Left colon (tissue), 2 donors: ENCODE measurements at regions not wholly inside any gene's neighbourhood (a gene's known extent, or its start where the extent isn't known, plus 50 kb on each side); places are given as distances from the start of the nearest gene placed in this dataset.

Source experiments
- ATAC-seq: fragments of 200-7000 bp; cut with Tn5 transposase; one replicate; pipeline ENCODE4 v1.9.1; 2020; ENCODE audit warnings: mild to moderate bottlenecking, moderate library complexity
- DNase-seq, 2 donors: peaks; one replicate each; pipeline ENCODE4 v3.0.0-alpha.2; 2020
- intact Hi-C, 2 donors: fragments of 100-400 bp; cut with DNase I in 1 of 2; cut with micrococcal nuclease in 1 of 2; formaldehyde crosslinking; loops; one replicate each; pipeline versions ENCODE4 v1.11.2 to v1.14.0; 2022; cut with DNase I, micrococcal nuclease
- donor health status: DM: no; HTN: no; CAD: no.
- donor health status: DM: yes; HTN: yes; CAD: no.

DNA sequence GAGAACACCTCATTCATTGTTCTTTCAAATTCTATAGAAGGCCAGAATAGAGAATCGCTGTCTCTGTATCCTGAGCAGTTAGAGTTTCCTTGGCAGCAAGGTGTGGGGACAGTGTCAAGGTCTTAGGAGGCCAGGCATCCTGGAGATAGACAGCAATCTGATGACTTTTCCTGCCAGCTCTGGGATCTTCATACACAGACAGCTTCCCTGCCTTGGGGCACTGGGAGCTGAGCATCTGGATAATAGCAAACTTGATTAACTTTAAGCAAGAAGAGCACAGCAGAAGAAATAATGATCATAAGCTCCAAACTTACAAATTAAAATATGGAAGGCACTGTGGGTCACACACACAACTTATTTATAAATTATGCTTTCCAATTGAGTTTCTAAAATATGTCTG lies 86.1 kb upstream of the STK32A start:
- ATAC-seq = no peak
- intact Hi-C loops = no loop called here

DNA sequence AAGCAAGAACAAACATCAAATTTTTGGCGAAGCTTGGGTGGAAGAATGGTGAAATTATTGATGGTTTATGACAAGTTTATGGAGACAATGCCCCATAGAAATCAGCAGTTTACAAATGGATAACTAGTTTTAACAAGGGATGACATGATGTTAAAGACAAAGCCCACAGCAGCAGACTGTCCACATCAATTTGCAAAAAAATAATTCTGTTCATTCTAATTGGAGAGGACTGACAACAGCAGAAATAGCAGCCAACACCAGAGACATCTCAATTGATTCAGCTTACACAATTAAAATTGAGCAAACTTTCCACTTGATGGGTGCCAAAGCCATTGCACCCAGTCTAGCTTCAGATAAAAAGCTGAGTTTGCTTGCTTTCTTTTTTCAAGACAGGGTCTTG lies 82.7 kb upstream of the STK32A start:
- DNase-seq (no peak), ATAC-seq (no peak)
- intact Hi-C loops = no loop called here

More for the DNA sequence above, 86.1 kb upstream of the STK32A start:
- DNase-seq = no peak

DNA sequence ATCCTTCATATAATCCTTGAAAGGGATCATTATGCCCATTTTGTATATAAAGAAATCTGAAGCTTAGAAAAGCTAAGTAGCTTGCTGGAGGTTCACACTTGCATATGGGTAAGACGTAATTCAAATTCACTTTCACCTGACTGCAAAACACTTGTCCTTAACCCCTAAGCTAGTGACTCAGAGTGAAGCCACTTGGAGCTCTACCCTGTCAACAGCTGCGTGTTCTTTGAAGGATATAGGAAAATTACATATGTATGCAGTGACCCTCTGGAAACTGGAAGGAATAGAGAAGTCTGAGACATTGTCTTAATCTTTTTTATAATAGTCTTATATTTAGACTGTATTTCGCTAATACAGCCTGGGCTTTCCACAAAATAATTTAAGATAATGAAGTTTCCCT lies 80.0 kb upstream of the STK32A start:
- ATAC-seq = no peak
- intact Hi-C loops = no loop called here
- no peak for DNase-seq

DNA sequence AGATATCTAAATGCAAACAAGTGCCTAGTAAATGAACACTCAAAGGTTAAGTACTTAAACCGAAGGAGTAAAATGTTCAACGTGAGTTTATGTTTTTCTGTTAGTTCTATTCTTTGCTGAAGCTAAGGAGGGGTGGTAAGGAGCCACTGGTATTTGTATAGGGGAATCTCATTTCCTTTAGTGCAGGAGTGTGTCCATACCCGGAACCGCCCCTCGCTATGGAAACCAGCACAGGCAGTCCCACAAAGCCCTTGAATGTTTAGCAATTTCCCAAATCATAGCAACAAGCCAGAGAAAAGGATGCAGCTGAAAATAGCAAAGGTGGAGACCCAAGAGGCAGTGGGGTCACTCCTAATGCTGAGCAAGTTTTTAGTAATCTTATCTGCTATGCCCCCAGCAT lies 78.8 kb upstream of the STK32A start:
- intact Hi-C loops = no loop called here
- DNase-seq (no peak), ATAC-seq (no peak)

DNA sequence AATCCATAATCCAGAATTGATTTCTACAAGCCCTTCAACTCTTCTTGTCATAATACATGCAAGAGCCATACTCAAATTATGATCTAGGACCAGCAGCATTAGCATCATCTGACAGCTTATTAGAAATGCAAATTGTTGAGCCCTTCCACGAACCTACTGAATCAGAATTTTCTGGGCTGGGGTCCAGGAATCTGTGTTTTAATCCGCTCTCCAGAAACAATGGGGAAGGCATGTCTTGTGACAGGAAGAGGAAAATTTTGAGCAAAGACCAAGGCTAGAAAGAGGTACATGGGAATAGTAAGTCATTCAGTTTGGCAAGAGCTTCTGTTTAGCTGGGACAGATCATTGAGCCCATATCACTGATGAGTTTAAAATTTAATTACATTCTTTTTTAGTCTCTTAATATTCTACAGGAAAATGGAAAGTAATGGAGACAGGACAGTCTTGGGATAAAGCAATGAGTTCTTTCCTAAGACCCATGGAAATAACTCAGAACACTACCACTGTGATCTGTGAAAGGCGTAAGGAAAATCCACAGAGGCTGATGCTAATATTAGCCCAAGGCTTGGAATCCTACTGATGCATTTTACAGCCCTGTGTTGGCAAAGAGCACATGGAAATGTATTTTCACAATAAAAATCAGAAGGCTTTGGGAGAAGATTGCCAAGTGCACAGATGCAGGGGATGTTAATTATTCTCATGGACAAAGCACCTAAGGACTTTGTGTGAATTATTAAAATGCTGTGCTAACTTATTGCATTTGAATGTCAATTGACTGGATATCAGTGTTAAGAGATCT lies 73.7 kb upstream of the STK32A start:
- DNase-seq (no peak), ATAC-seq (no peak)
- intact Hi-C loops = no loop called here

DNA sequence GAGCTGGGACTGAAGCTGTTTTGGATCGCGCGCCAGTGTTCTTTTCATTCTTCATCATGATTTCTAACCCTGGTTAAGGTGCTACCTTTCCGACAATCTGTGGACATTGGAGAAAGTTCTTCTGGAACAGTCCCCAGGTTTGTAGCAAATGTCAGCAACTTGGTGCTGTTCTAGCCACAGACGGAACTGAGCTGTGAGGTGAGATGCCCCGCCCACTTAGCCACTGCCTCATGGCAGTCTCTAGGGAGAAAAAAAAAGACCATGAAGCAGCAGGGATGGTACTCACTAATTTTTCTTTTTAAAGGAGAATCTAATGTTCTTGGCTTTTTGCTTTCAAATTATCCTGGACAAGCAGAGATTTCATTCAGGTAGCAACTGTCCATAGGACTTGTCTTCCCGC lies 72.1 kb upstream of the STK32A start:
- DNase-seq (no peak), ATAC-seq (no peak)
- intact Hi-C loops = no loop called here

DNA sequence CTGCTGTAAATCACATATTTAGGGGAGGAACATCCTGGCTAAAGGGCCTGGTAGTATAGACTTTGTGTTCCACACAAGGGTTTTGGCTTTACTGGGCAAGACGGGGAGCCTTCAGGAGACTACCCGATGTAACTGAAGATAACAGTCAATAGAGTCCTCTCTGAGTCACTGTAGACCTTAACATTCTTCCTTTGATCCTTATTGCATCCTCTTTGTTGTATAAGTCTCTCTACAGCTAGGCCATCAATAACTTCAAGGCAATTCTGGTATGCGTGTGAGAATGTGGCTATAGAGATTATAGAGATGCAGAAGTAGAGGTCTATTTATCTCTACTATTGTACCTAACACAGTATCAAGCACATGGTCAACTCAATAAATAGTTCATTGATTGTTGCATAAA lies 67.3 kb upstream of the STK32A start:
- no peak for DNase-seq
- intact Hi-C loops = no loop called here
- no peak for ATAC-seq

DNA sequence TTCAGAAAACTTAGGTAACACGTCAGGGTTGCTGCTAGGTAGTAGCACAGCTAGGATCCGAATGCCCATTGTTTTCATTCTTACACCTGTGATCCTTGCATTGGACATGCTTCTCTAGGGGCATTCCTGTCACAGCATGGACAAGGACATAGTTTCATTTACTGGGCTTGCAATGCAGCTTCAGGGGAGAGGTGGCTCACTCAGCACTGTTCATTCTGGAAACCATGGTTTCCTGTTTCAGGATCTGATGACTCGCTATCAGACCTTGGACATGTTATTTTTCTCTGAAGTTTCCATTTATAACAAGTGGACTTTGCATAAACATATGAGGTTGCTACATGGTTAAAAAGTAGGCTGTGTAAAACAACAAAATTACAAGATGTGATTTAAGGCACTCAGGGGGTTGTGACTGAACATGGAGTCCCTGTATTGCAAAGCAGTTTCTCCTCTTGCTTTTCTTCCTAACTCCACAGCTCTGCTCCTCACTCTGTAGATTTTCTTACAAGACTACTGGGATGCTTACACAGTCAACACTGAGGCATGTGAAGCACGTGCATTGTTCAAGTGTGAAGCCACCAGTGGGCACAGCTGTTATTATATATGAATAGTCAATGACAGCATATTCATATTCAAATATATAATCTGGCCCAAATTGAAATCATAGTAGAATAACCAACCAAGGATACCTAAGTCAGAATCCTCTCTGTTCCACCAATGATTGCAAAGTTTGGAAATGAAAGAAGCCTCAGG lies 66.1 kb upstream of the STK32A start:
- DNase-seq = no peak
- ATAC-seq = no peak
- intact Hi-C loops = no loop called here

DNA sequence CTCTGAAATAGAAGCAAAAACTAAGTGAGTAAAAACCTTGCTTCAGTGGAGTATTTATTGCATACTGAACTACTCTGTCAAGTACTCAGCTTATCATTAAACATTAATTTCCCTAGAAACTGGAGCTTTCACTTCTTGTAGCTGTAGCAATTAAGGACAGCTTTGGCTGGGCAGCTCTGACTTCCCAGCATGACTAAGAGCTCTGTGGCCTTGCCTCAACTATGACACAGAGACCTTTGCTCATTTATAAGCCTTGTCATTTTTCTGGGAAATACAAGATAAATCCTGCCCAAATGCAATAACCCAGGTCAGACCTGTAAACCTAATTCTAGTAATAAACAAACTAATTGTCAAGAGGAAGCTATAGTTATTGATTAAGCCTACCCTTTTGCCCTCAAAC lies 65.4 kb upstream of the STK32A start:
- ATAC-seq (no peak), DNase-seq (no peak)
- intact Hi-C loops = no loop called here

DNA sequence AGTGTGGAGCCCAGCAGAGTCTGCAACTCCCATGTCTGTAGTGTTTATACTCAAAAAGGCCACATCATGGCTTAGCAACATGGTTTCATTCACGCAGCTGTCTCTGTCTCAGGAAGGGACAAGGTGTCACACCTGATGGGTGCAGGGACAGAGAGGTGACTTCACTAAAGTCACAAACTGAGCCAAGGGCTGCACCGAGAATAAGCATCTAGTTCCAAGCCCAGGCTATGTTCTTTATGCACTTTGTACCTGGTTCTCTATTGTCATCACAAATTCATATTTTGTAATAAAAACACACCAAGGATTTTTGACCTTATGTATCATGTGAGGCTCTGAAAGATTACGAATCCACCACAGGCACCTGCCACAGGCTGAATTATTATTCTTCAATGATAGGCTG lies 64.9 kb upstream of the STK32A start:
- intact Hi-C loops = no loop called here
- ATAC-seq (no peak), DNase-seq (no peak)

DNA sequence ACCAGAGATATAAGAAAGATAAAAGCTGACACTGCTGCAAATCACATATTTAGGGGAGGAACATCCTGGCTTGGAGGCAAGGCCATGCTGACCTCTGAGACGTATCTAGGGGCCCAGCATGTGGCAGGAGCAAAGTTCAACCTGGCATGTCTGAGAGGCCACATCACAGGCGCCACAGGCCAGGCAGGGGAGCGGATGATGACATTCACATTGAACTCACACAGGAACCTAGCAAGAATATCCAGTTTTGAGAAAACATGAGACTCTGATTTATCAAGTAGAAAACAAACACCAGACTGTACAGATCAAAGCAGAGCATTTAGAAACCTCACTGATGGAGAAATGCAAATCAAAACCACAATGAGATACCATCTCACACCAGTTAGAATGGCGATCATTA lies 64.2 kb upstream of the STK32A start:
- intact Hi-C loops = no loop called here
- no peak for ATAC-seq
- DNase-seq = no peak

DNA sequence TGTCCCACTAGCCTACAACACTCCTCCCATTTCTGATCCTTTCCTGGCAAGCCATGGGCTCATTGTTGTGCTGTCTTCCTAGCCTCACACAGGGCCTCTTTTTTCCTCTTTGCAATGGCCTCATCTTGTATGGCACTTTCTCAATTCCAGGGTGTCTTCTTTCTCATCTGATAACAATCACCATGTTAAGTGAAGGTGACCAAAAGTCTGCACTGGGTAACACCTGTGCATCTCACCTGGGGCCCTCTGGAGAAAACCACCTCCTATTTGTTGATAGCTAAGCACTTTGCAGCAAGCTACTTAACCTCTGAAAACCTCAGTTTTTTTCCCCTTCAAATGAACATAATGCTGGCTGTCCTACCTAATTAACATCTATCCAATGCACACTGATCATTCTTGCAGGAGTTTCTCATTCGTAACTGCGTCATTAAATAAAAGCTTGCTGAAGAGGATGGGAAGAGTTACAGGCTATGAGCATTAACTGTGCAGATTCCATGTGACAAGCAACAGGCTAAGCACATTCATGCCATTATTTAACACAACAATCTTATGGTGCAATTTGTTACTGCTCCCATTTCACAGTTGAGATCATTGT lies 60.1 kb upstream of the STK32A start:
- no peak for ATAC-seq
- DNase-seq = no peak
- intact Hi-C loops = loop anchor here in 1 of 2 donors (5.0 kb wide), 1 partner anchor 632 kb away; no protein-coding TSS in a partner anchor

DNA sequence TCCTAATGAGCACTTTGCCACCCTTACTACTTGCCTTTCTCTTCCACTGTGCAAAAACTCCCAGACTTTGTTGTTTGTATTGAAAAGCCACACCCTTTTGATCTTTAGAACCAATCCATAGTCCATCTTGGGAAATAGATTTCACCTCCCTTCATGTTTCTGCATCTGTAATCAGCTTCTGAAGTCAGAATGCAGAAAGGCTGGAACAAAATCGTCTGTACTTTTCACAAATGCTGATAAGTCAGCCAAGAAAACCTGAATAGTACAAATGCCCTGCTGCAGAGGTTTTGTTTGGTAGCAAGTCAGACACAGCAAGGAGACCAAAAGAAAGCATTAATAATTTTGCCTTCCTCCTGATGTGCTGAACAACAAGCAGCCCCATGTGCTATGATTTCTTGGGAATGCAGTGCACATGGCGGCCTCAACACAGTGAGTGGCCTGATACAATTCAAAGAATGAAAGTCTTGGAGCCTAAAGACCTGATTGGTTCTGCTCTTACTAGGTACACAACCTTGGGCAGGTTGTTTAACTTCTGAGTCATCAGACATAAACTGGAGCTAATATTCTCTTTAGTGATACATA lies 59.2 kb upstream of the STK32A start:
- intact Hi-C loops = loop anchor here in 1 of 2 donors (5.0 kb wide), 1 partner anchor 633 kb away; no protein-coding TSS in a partner anchor
- ATAC-seq = peak; percentile 82
- no peak for DNase-seq

DNA sequence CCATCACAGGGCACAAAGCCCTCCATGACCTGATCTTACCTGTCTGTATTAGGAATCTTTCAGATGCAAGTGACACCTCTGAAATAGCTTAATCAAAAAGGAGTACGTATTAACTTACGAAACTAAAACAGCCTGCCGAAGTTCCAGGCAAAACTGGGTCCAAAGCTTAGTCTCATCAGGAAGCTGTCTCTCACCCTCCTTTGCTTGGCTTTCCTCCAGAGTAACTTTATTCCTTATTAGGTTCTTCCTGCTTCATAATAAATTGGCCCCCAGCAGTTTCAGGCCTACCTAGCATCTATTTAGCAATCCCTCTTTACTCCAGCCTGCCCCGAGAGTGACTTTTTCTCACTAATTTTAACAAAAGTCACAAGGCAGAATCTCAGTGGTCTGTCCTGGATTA lies 58.4 kb upstream of the STK32A start:
- intact Hi-C loops = loop anchor here in 1 of 2 donors (5.0 kb wide), 1 partner anchor 634 kb away; no protein-coding TSS in a partner anchor
- ATAC-seq = peak; percentile 38
- DNase-seq = no peak

DNA sequence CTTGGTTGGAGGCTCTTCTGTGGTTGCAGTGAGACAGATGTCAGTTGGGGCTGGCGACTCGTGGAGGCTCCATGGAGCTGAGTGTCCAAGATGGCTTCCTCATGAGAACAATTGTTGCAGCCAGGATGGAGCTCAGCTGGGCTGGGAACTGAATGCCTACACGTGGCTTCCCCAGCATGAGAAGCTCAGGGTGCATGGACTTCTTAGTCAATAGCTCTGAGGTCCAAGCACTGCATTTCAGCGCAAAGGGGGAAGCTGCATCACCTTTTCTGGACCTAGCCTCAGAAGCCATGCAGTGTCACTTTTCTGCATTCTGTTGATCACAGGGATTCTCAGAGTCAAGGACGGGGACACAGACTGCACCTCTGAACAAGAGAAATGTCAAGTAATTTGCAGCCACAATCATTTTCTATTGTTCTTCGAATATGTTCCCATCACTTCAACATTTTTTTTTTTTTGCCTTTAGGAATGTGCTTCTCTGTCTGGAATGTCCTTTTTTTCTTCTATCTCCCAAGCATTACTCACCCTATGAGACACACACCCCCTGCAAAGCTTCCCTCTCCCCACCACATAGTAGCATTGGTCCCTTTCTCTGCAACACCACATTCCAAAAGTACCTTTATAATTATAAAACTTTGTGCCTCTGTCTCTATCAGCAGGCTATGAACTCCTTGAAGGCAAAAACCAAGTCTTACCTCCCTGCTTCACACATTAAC lies 57.5 kb upstream of the STK32A start:
- intact Hi-C loops = loop anchor here in 1 of 2 donors (5.0 kb wide), 1 partner anchor 635 kb away; no protein-coding TSS in a partner anchor
- DNase-seq (no peak), ATAC-seq (no peak)

DNA sequence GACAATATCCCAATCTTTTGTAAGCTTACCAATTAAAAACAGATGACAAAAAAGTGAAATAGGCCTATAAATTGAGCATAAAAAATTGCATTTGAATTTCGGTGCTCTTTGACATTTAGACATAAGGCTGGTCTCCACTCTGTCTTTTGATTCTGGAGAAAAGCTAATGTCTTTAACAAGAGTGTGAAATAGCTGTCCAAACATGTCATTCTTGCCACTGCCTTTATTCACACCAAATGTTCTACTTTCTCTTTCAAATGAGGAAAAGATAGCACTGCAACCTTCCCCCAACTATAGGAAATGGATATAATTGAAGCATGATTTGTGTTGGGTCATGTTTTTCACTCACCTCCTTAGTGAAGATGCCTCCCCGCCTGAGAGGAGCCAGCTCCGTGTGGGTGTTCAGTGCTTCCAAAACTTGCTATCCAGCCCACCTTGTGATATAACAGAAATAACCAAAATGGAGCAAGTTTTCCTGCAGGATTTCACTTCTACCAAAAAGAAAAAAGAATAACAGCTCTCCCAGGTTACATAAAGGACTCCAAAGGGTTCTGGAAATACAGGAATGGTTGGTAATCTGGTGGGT lies 55.2 kb upstream of the STK32A start:
- intact Hi-C loops = loop anchor here in 1 of 2 donors (5.0 kb wide), 1 partner anchor 637 kb away; no protein-coding TSS in a partner anchor
- ATAC-seq (no peak), DNase-seq (no peak)

DNA sequence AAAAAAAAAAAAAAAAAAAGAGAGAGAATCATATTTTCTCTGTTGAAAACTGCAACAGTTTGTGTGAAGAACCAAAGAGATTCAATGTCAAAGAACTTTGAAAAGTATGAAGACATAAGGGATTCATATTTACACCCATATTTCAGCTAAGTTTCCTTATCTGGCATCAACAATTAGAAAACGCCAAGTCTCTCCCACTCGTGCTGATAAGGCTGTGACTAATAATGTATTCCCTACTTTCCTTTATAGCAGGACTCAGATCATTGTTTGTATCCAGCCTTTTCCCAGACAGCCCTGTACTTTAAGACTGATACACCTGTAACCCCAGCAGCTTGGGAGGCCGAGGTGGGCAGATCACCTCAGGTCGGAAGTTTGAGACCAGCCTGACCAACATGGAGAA lies 54.1 kb upstream of the STK32A start:
- intact Hi-C loops = no loop called here
- ATAC-seq (no peak), DNase-seq (no peak)
